ENCODE measurements at regions not wholly inside any gene's neighbourhood (a gene's known extent, or its start where the extent isn't known, plus 50 kb on each side); places are given as distances from the start of the nearest gene placed in this dataset.
"Not testable (repeated sequence)": the region's sequence is repeated elsewhere in the genome, so short reads cannot be mapped to it uniquely, and the experiment has no call there.

- DNase-seq: peak; percentile 11
- Mint-ChIP-seq H3K36me3 (ENCODE audit: low read depth) (no peaks in the 10 kb centered on the region), H3K9me3 (ENCODE audit: low read depth) (no peaks in the 10 kb centered on the region), H3K27ac (peak overlapping the region; percentile 79), H3K4me1 (peaks cover 17% of the 10 kb centered on the region), H3K27me3 (no peaks in the 10 kb centered on the region), H3K4me3 (peak overlapping the region; percentile 55)
- CTCF ChIA-PET: interaction anchor here (1.0 kb wide), 1 partner anchor 40 kb away, joined by 3 read pairs; no protein-coding TSS in a partner anchor
- POLR2A ChIA-PET: interaction anchor here (1.0 kb wide), 1 partner anchor 218 kb away, joined by 3 read pairs; no protein-coding TSS in a partner anchor
- ATAC-seq: peak; percentile 94
- intact Hi-C loops (cut with DNase I, micrococcal nuclease): no loop called here
These were observed 462.5 kb downstream of the KLF5 start for GRCh38 chr13:73521290-73521624.

GRCh38 chr13:73520566-73521289, 461.9 kb downstream of the KLF5 start:
- POLR2A ChIA-PET: interaction anchor here (1.0 kb wide), 1 partner anchor 218 kb away, joined by 3 read pairs; no protein-coding TSS in a partner anchor

GRCh38 chr13:73520135-73520534, 461.3 kb downstream of the KLF5 start:
- POLR2A ChIA-PET; H3K27me3 Mint-ChIP-seq; H3K9me3 Mint-ChIP-seq (ENCODE audit: low read depth); intact Hi-C loops (cut with DNase I, micrococcal nuclease); ATAC-seq; DNase-seq; H3K36me3 Mint-ChIP-seq (ENCODE audit: low read depth): not testable (repeated sequence)
- H3K4me1 Mint-ChIP-seq: peaks cover 17% of the 10 kb centered on the region
- CTCF ChIA-PET: interaction anchor here (0.9 kb wide), 1 partner anchor 14 kb away, joined by 3 read pairs; no protein-coding TSS in a partner anchor
- H3K27ac Mint-ChIP-seq: peak overlapping the region; percentile 79
- peak overlapping the region; percentile 55 for H3K4me3 Mint-ChIP-seq

More at GRCh38 chr13:73520566-73521289, 461.9 kb downstream of the KLF5 start:
- CTCF ChIA-PET: interaction anchor here (0.6 to 1.0 kb wide), 3 partner anchors 15 to 1467 kb away, joined by 3 read pairs; no protein-coding TSS in a partner anchor
- DNase-seq (peak; percentile 7), ATAC-seq (peak; percentile 41)
- Mint-ChIP-seq H3K4me1 (peaks cover 17% of the 10 kb centered on the region), H3K27me3 (no peaks in the 10 kb centered on the region), H3K27ac (peak overlapping the region; percentile 79), H3K9me3 (ENCODE audit: low read depth) (no peaks in the 10 kb centered on the region), H3K4me3 (peak overlapping the region; percentile 55), H3K36me3 (ENCODE audit: low read depth) (no peaks in the 10 kb centered on the region)
- intact Hi-C loops (cut with DNase I, micrococcal nuclease): no loop called here

DNA sequence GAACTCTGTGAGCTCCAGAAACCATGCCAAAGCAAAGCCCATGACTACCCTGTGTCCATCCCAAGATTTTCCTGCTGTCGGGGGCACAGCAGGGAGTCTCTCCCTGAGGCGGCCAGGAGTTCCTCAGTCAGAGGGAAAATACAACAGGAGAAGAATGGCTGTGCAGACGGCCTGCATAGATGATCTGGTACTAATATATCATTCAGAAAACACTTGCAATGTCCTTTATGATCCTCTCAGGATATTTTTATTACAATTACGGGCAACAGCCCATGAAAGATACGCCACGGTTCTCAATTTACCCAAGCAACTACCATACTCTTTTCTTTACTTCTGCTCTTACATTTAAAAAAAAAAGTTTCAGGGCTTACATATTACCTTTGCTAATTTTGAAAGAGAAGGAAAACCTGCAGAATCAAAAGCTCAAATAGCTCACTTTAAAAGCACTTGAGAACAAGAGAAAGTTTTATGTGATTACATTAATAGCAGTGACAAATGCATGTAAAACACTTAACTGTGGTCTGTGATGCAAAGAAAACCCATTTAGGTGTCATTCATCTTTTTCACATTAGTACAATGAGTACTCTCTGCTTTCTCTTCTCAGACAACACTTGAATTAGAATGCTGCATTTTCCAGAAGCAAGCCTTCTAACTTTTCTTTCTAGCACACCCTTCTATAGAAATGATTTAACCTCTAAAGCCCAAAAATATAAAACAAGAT, 460.8 kb downstream of the KLF5 start:
- Mint-ChIP-seq H3K36me3 (ENCODE audit: low read depth) (no peaks in the 10 kb centered on the region), H3K4me1 (peaks cover 17% of the 10 kb centered on the region), H3K27ac (no peak overlapping the region), H3K4me3 (no peak overlapping the region), H3K27me3 (no peaks in the 10 kb centered on the region), H3K9me3 (ENCODE audit: low read depth) (no peaks in the 10 kb centered on the region)
- ATAC-seq (no peak), DNase-seq (no peak)
- POLR2A ChIA-PET: no interaction called here
- intact Hi-C loops (cut with DNase I, micrococcal nuclease): no loop called here
- CTCF ChIA-PET: interaction anchor here (0.9 kb wide), 1 partner anchor 14 kb away, joined by 3 read pairs; no protein-coding TSS in a partner anchor

- H3K4me3 Mint-ChIP-seq: no peak overlapping the region
- ATAC-seq (no peak), DNase-seq (no peak)
- no peaks in the 10 kb centered on the region for H3K36me3 Mint-ChIP-seq (ENCODE audit: low read depth)
- ChIA-PET POLR2A (no interaction called here), CTCF (no interaction called here)
- peaks cover 17% of the 10 kb centered on the region for H3K4me1 Mint-ChIP-seq
- H3K27me3 Mint-ChIP-seq: no peaks in the 10 kb centered on the region
- H3K9me3 Mint-ChIP-seq (ENCODE audit: low read depth): no peaks in the 10 kb centered on the region
- H3K27ac Mint-ChIP-seq: no peak overlapping the region
- intact Hi-C loops (cut with DNase I, micrococcal nuclease): no loop called here
These were observed 459.0 kb downstream of the KLF5 start for GRCh38 chr13:73517766-73518165.

GRCh38 chr13:73516731-73517130, 457.9 kb downstream of the KLF5 start:
- Mint-ChIP-seq H3K9me3 (ENCODE audit: low read depth) (no peaks in the 10 kb centered on the region), H3K27me3 (no peaks in the 10 kb centered on the region), H3K36me3 (ENCODE audit: low read depth) (no peaks in the 10 kb centered on the region), H3K4me1 (peaks cover 17% of the 10 kb centered on the region), H3K27ac (no peak overlapping the region), H3K4me3 (no peak overlapping the region)
- CTCF ChIA-PET: no interaction called here
- POLR2A ChIA-PET: no interaction called here
- intact Hi-C loops (cut with DNase I, micrococcal nuclease): no loop called here
- DNase-seq (no peak), ATAC-seq (no peak)

- intact Hi-C loops (cut with DNase I, micrococcal nuclease): no loop called here
- Mint-ChIP-seq H3K4me1 (no peaks in the 10 kb centered on the region), H3K9me3 (ENCODE audit: low read depth) (peaks cover 6% of the 10 kb centered on the region), H3K4me3 (no peak overlapping the region), H3K27ac (no peak overlapping the region), H3K36me3 (ENCODE audit: low read depth) (peaks cover 2% of the 10 kb centered on the region), H3K27me3 (no peaks in the 10 kb centered on the region)
- DNase-seq (no peak), ATAC-seq (no peak)
- POLR2A ChIA-PET: no interaction called here
- CTCF ChIA-PET: interaction anchor here (0.7 kb wide), 1 partner anchor 84 kb away, joined by 3 read pairs; no protein-coding TSS in a partner anchor
These were observed 455.4 kb downstream of the KLF5 start for GRCh38 chr13:73514208-73514607.

DNA sequence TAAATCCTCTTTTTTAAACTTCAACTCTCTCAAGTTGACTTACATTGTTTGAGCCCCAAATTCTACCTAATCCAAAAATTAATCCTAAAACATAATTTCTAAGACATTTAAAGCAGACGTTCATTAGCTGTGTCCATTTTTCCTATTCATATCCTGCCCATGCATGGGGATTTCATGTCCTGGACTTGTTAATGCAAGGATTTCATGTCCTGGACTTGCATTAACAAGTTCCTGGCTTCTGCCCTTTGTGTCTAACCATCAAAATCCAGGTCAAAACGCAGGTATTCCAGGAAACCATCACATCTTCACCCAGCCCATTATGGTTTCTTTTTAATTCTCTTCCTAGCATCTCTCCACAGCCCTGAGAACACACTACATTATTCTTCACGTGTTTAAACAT, 454.9 kb downstream of the KLF5 start:
- Mint-ChIP-seq H3K4me1 (no peaks in the 10 kb centered on the region), H3K27ac (no peak overlapping the region), H3K4me3 (no peak overlapping the region), H3K36me3 (ENCODE audit: low read depth) (peaks cover 2% of the 10 kb centered on the region), H3K9me3 (ENCODE audit: low read depth) (peaks cover 6% of the 10 kb centered on the region), H3K27me3 (no peaks in the 10 kb centered on the region)
- no peak for DNase-seq
- POLR2A ChIA-PET: no interaction called here
- CTCF ChIA-PET: no interaction called here
- no peak for ATAC-seq
- intact Hi-C loops (cut with DNase I, micrococcal nuclease): no loop called here

DNA sequence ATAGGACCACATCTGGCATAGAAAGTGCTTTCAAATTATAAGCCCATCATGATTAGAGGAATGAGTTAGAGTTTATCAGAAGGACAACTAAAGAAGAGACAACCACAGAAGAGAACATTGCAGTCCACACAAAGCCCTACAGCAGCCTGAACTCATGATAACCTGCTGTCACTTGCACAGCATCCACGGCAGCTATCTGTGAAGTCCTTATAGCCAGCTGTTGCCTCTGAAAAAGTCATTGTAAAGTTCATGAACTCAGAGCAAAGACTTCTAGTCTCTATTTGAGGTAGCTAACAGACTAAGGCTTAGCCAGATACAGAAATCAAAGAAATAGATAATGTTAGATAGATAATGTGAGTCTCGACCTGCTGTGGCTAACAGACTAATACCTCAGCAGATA, 450.0 kb downstream of the KLF5 start:
- intact Hi-C loops (cut with DNase I, micrococcal nuclease): no loop called here
- Mint-ChIP-seq H3K4me3 (no peak overlapping the region), H3K9me3 (ENCODE audit: low read depth) (peaks cover 6% of the 10 kb centered on the region), H3K4me1 (no peaks in the 10 kb centered on the region), H3K27me3 (no peaks in the 10 kb centered on the region), H3K36me3 (ENCODE audit: low read depth) (peaks cover 2% of the 10 kb centered on the region), H3K27ac (no peak overlapping the region)
- ChIA-PET CTCF (no interaction called here), POLR2A (no interaction called here)
- DNase-seq (no peak), ATAC-seq (no peak)

DNA sequence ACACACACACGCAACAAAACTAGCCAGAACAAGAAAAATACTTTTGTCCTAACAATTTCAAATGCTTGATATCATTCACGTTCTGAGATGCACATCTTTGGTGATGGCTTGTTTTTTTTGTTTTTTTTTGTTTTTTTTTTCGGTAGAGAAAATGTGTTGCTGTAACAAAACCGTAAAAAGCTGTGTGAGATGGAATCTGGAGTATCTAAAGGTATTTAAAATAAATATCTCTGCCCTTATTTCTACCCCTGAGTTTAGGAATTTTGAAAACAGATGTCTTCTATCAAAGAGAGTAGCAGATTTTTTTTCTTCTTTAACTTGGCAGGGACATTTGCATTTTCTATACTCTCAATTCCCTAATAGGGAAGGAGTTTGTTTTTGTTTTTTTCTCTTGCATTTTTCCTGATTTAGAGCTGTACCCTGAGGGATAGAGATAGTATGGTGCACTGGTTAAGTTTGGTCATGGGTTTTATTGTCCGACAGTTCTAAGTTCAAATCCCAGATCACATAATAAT, 446.6 kb downstream of the KLF5 start:
- Mint-ChIP-seq H3K9me3 (ENCODE audit: low read depth) (peaks cover 3% of the 10 kb centered on the region), H3K27me3 (no peaks in the 10 kb centered on the region), H3K4me3 (no peak overlapping the region), H3K4me1 (no peaks in the 10 kb centered on the region), H3K27ac (no peak overlapping the region), H3K36me3 (ENCODE audit: low read depth) (no peaks in the 10 kb centered on the region)
- ATAC-seq (no peak), DNase-seq (no peak)
- ChIA-PET CTCF (interaction anchor here (0.7 kb wide), 2 partner anchors 15 to 1813 kb away, joined by 3 read pairs; no protein-coding TSS in a partner anchor), POLR2A (no interaction called here)
- intact Hi-C loops (cut with DNase I, micrococcal nuclease): no loop called here

DNA sequence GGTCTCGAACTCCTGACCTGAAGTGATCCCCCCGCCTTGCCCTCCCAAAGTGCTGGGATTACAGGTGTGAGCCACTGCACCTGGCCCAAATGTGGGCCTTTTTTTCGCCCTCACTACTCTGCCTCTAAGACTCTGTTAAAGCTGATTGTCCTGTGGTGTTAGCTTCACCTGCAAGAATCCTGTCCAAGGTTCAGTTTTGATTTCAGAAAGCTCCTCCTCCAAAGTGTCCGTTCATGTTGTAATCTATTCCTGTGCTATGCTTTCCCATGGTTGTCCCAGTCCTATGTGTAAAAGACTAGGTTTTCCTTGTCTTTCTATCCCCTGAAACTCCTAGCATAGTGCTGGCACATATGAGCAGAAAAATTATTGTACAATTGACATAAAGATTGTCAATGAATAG, 440.9 kb downstream of the KLF5 start:
- ChIA-PET POLR2A (no interaction called here), CTCF (no interaction called here)
- no peaks in the 10 kb centered on the region for H3K36me3 Mint-ChIP-seq (ENCODE audit: low read depth)
- H3K4me1 Mint-ChIP-seq: no peaks in the 10 kb centered on the region
- intact Hi-C loops (cut with DNase I, micrococcal nuclease): no loop called here
- H3K27me3 Mint-ChIP-seq: no peaks in the 10 kb centered on the region
- DNase-seq: no peak
- no peaks in the 10 kb centered on the region for H3K9me3 Mint-ChIP-seq (ENCODE audit: low read depth)
- ATAC-seq: no peak
- no peak overlapping the region for H3K27ac Mint-ChIP-seq
- no peak overlapping the region for H3K4me3 Mint-ChIP-seq

- Mint-ChIP-seq H3K9me3 (ENCODE audit: low read depth) (no peaks in the 10 kb centered on the region), H3K4me1 (peaks cover 4% of the 10 kb centered on the region), H3K27ac (no peak overlapping the region), H3K27me3 (no peaks in the 10 kb centered on the region), H3K36me3 (ENCODE audit: low read depth) (no peaks in the 10 kb centered on the region), H3K4me3 (no peak overlapping the region)
- no peak for DNase-seq
- POLR2A ChIA-PET: no interaction called here
- ATAC-seq: no peak
- CTCF ChIA-PET: no interaction called here
- intact Hi-C loops (cut with DNase I, micrococcal nuclease): no loop called here
These were observed 438.6 kb downstream of the KLF5 start for GRCh38 chr13:73497430-73497829.
